Peyer's patch (tissue), 4 donors: ENCODE measurements at regions not wholly inside any gene's neighbourhood (a gene's known extent, or its start where the extent isn't known, plus 50 kb on each side); places are given as distances from the start of the nearest gene placed in this dataset.

ENCODE experiments used
- DNase-seq, 3 donors: peaks; one replicate each; pipeline ENCODE4 v3.0.0-alpha.2; 2017 to 2019
- H3K27ac ChIP-seq, 4 donors: fragments of 200-600 bp; sonication (generic); one replicate each; pipeline ENCODE4 v1.5.1; 2016 to 2019
- H3K27me3 ChIP-seq, 2 donors: fragments of 200-600 bp; sonication (generic); one replicate each; pipeline ENCODE4 v1.5.1; 2019
- H3K36me3 ChIP-seq, 3 donors: fragments of 200-600 bp; sonication (generic); one replicate each; pipeline ENCODE4 v1.5.1; 2016 to 2019
- H3K4me1 ChIP-seq, 4 donors: fragments of 200-600 bp; sonication (generic); one replicate each; pipeline ENCODE4 v1.5.1; 2016 to 2019
- H3K4me3 ChIP-seq, 4 donors: fragments of 200-600 bp; sonication (generic); 1 replicate in 3 of 4; 2 replicates in 1 of 4; pipeline ENCODE4 v1.5.1; 2016 to 2019; ENCODE audit warnings: mild to moderate bottlenecking in 1 of 4
- H3K9me3 ChIP-seq, 4 donors: fragments of 200-600 bp; sonication (generic); one replicate each; pipeline ENCODE4 v1.5.1; 2016 to 2019; ENCODE audit warnings: mild to moderate bottlenecking in 1 of 4
- CTCF ChIP-seq, 6 experiments: fragments of 450-650 bp in 4 of 6; fragments of 200-600 bp in 2 of 6; sonication (generic) in 1 of 6; IDR thresholded peaks; one replicate each; pipeline ENCODE4 v1.5.1; 2017 to 2019; ENCODE audit warnings: antibody characterized with exemption in 6 of 6, mild to moderate bottlenecking in 3 of 6, moderate library complexity in 1 of 6
- POLR2A ChIP-seq, 2 donors: fragments of 450-650 bp; IDR thresholded peaks; one replicate each; pipeline ENCODE4 v1.5.1; 2017; ENCODE audit warnings: antibody characterized with exemption in 2 of 2, mild to moderate bottlenecking in 2 of 2, moderate library complexity in 2 of 2

GRCh38 chr10:29723726-29724125, 89.0 kb upstream of the SVIL start:
- H3K27ac ChIP-seq, result no peak overlapping the region

GRCh38 chr10:29722777-29723176, 88.0 kb upstream of the SVIL start:
- Histone ChIP-seq H3K9me3 (no peaks in the 10 kb centered on the region), H3K4me1 (peaks cover 0 to 7% (median 0%) of the 10 kb centered on the region in 4 donors), H3K36me3 (no peaks in the 10 kb centered on the region), H3K27me3 (no peaks in the 10 kb centered on the region), H3K4me3 (no peak overlapping the region), H3K27ac (no peak overlapping the region)
- no peak for DNase-seq
- no peak for TF ChIP-seq POLR2A (IDR thresholded peaks at IDR 0.05)
- no peak for TF ChIP-seq CTCF (IDR thresholded peaks at IDR 0.05)

More at GRCh38 chr10:29723726-29724125, 89.0 kb upstream of the SVIL start:
- H3K9me3 ChIP-seq, result no peaks in the 10 kb centered on the region
- no peaks in the 10 kb centered on the region for H3K27me3 ChIP-seq
- DNase-seq, result no peak
- H3K4me3 ChIP-seq, result no peak overlapping the region
- H3K36me3 ChIP-seq, result no peaks in the 10 kb centered on the region
- no peak for TF ChIP-seq POLR2A (IDR thresholded peaks at IDR 0.05)
- no peak for TF ChIP-seq CTCF (IDR thresholded peaks at IDR 0.05)
- peaks cover 0 to 11% (median 0%) of the 10 kb centered on the region in 4 donors for H3K4me1 ChIP-seq

GRCh38 chr10:29720149-29720548, 85.4 kb upstream of the SVIL start:
- no peak overlapping the region for H3K27ac ChIP-seq

GRCh38 chr10:29719281-29719675, 84.5 kb upstream of the SVIL start:
- TF ChIP-seq POLR2A (IDR thresholded peaks at IDR 0.05) (no peak), CTCF (IDR thresholded peaks at IDR 0.05) (no peak)
- Histone ChIP-seq H3K4me3 (no peak overlapping the region), H3K27ac (no peak overlapping the region), H3K27me3 (no peaks in the 10 kb centered on the region), H3K36me3 (no peaks in the 10 kb centered on the region), H3K9me3 (no peaks in the 10 kb centered on the region), H3K4me1 (peaks cover 0 to 7% (median 0%) of the 10 kb centered on the region in 4 donors)
- DNase-seq, result no peak

More at GRCh38 chr10:29720149-29720548, 85.4 kb upstream of the SVIL start:
- H3K27me3 ChIP-seq, result no peaks in the 10 kb centered on the region
- TF ChIP-seq POLR2A (IDR thresholded peaks at IDR 0.05) (no peak), CTCF (IDR thresholded peaks at IDR 0.05) (no peak)
- H3K4me1 ChIP-seq, result peaks cover 0 to 7% (median 0%) of the 10 kb centered on the region in 4 donors
- DNase-seq, result no peak
- no peak overlapping the region for H3K4me3 ChIP-seq
- no peaks in the 10 kb centered on the region for H3K36me3 ChIP-seq
- H3K9me3 ChIP-seq, result no peaks in the 10 kb centered on the region

GRCh38 chr10:29715296-29715695, 80.5 kb upstream of the SVIL start:
- peaks cover 0 to 7% (median 0%) of the 10 kb centered on the region in 4 donors for H3K4me1 ChIP-seq
- no peak overlapping the region for H3K27ac ChIP-seq

More at GRCh38 chr10:29715296-29715695, 80.5 kb upstream of the SVIL start:
- TF ChIP-seq POLR2A (IDR thresholded peaks at IDR 0.05), result no peak
- TF ChIP-seq CTCF (IDR thresholded peaks at IDR 0.05), result no peak
- Histone ChIP-seq H3K9me3 (no peaks in the 10 kb centered on the region), H3K27me3 (no peaks in the 10 kb centered on the region), H3K36me3 (no peaks in the 10 kb centered on the region), H3K4me3 (no peak overlapping the region)
- DNase-seq, result no peak
